GM10266 (cell line): ENCODE measurements at regions not wholly inside any gene's neighbourhood (a gene's known extent, or its start where the extent isn't known, plus 50 kb on each side); places are given as distances from the start of the nearest gene placed in this dataset.

Experiments
- DNase-seq: peaks from one replicate; pipeline ENCODE4 v3.0.0; 2012; ENCODE audit errors: extremely low spot score
- TF ChIP-seq, protein P1 (sequence below): IDR thresholded peaks from 2 replicates; pipeline ENCODE4 v1.5.1; 2012; ENCODE audit warnings: mild to moderate bottlenecking, low read depth; ENCODE audit not compliant: control insufficient read depth, insufficient read depth; ENCODE audit errors: missing control alignments

DNA sequence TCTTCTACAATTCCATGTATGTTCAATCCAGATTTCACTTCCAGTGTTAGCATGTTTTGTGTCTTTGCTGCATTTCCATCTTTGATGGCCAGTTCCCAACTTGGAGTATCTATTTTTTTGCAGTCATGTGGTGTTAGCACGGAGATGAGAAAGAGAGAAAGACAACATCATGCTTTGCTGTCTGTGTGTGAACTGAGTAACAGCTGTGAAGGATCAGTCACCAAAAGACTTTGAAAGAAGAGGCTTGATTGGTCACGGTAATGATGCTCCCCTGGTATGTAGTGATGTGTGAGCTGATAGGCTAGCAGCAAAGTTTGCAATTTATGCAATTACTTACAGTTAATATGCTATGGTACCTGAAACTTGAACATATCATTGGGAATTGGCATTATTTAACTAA lies 731.3 kb upstream of the NRSN1 start:
- DNase-seq: no peak
- TF ChIP-seq, protein P1, sequence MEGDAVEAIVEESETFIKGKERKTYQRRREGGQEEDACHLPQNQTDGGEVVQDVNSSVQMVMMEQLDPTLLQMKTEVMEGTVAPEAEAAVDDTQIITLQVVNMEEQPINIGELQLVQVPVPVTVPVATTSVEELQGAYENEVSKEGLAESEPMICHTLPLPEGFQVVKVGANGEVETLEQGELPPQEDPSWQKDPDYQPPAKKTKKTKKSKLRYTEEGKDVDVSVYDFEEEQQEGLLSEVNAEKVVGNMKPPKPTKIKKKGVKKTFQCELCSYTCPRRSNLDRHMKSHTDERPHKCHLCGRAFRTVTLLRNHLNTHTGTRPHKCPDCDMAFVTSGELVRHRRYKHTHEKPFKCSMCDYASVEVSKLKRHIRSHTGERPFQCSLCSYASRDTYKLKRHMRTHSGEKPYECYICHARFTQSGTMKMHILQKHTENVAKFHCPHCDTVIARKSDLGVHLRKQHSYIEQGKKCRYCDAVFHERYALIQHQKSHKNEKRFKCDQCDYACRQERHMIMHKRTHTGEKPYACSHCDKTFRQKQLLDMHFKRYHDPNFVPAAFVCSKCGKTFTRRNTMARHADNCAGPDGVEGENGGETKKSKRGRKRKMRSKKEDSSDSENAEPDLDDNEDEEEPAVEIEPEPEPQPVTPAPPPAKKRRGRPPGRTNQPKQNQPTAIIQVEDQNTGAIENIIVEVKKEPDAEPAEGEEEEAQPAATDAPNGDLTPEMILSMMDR: no peak

DNA sequence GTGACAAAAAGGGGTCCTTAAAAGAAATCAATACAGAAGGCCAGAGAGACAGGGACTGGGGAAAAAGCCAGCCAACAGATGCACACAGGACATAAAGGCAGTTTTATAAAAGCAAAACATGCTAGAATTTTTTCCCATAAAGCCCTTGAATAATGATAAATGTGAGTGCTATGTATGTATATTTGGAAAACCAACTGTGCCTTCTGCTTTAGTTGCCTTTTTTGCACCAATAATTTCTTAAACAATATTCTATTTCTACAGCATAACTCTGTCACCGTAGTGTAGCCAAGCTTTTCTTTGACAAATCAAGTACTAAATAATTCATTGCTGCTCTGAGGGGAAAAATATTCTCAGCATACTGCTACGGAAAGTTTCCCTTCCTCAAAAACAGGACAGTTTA lies 730.6 kb upstream of the NRSN1 start:
- TF ChIP-seq, protein P1: no peak
- no peak for DNase-seq

DNA sequence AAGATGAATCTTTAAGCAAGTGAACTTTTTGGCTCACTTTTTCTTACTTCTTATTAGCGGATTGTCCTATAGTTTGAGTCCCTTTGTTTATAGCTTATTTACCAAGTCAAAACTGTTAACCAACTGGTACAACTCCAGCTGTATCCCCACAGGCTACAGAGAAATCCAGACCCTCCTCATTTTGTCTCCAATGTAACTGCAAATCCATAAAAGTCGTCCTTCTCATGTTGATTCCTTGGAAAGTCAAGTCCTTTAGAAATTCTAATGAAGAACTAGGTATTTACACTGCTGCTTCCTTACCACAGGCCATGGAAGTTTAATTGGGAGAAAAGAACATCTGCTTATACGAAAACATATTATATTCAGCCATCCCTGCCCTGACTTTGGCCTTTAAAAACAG lies 729.1 kb upstream of the NRSN1 start:
- TF ChIP-seq, protein P1: no peak
- DNase-seq: no peak

DNA sequence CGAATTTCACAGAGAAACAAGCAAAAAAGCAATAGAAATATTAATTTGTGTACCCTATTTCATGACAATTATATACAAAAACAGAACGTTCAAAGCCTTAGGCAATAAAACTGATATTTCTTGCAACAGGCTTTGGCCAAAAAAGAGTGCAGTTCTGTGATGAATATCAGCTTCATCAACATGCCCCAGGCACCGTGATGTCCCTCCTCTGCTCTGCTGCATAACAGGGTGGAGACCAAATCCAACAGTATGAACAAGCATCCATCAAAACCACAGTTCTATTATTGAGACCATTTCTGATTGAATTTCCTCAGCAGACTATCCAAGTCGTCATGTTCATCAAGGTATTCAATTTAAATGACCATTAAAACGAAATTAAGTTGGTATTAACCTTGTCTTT lies 722.6 kb upstream of the NRSN1 start:
- no peak for DNase-seq
- TF ChIP-seq, protein P1: no peak

DNA sequence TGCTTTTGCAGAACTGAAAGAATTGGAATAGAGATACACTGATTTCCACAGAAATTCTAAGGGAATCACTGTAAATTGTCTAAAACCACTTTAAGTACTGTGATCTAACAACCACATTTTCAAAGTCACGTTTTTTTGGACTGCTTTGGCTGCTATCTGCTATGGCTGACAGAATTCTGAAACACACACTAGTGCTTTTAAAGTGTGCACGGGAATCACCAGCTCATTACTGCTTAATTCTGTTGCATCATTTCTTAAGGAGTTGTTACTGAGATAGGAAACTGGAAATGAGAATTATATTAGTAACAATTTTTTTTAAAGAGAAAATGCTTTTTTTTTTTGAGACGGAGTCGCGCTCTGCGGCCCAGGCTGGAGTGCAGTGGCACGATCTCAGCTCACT lies 716.5 kb upstream of the NRSN1 start:
- TF ChIP-seq, protein P1: no peak
- no peak for DNase-seq

DNA sequence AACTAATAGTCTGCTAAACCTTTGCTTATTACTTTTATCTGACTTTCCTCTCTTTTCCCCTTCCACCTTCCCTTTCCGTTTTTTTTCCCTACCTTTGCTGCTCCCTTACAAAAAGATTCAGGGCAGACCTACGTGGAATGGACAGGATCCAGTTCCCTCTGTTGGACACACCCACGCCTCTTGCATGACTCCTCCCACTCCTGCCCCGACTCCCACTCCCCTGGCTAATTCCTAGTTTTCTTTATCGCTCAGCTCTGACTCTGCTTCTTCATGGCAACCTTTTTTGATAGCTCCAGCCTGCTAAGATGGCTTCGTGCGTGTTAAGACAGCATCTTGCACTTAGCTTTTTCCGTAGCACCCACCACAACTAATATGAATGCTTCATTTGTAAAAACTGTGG lies 715.6 kb upstream of the NRSN1 start:
- DNase-seq: no peak
- TF ChIP-seq, protein P1: no peak

DNA sequence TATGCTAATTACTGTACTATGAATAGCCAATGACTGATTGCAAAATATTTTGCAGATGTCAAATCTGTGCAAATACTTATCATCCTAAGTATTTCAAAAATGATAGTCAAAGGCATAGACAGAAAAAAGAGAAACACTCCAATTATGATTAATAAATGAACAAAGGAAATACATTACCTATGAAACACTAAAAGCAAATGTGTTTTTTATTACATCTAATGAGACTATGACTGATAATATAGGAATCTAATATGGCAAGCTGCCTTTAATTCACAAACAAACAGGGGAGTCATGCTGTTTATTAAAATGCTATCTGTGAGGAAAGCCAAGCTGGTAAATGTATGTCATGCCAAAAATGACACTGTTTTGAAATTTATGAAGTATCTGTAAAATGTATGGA lies 713.2 kb upstream of the NRSN1 start:
- TF ChIP-seq, protein P1: no peak
- DNase-seq: no peak
